WI38 (cell line): ENCODE measurements at regions not wholly inside any gene's neighbourhood (a gene's known extent, or its start where the extent isn't known, plus 50 kb on each side); places are given as distances from the start of the nearest gene placed in this dataset.

Experiments
- H3K4me3 ChIP-seq: 2 replicates; pipeline ENCODE4 v1.5.1; 2011; ENCODE audit warnings: low read depth, mild to moderate bottlenecking, control low read depth, low read length
- TF ChIP-seq, protein P1 (sequence below): IDR thresholded peaks from 2 replicates; pipeline ENCODE4 v1.5.1; 2012; ENCODE audit warnings: low read depth, mild to moderate bottlenecking, control low read depth, low read length

DNA sequence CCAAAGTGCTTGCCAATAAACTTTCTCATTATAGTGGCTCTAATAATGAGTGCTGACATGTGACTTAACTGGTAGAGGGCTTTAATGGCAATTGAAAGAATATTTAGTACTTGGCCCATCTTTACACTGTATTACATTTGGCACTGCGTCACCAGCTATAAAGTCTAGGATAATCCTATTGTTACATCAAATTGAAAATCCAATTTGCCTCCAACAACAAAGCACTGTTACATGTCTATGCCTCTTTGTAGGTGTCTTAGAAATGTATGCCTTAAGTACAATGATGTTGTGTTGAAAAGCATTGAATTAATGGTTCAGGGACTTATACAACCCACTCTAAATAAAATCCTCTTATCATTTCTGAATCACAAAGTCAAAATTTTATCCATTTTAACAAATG, 420.4 kb upstream of the JAG1 start:
- TF ChIP-seq, protein P1, sequence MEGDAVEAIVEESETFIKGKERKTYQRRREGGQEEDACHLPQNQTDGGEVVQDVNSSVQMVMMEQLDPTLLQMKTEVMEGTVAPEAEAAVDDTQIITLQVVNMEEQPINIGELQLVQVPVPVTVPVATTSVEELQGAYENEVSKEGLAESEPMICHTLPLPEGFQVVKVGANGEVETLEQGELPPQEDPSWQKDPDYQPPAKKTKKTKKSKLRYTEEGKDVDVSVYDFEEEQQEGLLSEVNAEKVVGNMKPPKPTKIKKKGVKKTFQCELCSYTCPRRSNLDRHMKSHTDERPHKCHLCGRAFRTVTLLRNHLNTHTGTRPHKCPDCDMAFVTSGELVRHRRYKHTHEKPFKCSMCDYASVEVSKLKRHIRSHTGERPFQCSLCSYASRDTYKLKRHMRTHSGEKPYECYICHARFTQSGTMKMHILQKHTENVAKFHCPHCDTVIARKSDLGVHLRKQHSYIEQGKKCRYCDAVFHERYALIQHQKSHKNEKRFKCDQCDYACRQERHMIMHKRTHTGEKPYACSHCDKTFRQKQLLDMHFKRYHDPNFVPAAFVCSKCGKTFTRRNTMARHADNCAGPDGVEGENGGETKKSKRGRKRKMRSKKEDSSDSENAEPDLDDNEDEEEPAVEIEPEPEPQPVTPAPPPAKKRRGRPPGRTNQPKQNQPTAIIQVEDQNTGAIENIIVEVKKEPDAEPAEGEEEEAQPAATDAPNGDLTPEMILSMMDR, result no peak
- no peak overlapping the region for H3K4me3 ChIP-seq

DNA sequence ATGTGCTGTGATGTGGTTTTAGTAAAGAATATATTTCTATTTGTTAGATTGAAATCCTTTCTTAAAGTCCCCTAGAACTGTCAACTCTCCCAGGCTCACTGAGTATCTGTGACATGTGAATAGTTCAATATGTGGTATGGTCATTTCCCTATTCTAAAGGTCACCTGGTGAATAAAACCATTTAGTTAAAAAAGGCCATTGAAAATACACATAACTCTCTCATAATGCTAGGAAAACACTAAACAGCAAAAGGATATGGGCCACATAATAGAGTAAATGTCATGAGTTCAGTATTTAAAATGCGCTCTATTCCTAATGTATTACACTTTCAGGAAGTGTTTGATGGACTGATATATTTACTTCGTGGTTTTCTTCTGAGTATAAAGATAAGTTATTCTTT, 420.9 kb upstream of the JAG1 start:
- TF ChIP-seq, protein P1, result no peak
- H3K4me3 ChIP-seq, result no peak overlapping the region

DNA sequence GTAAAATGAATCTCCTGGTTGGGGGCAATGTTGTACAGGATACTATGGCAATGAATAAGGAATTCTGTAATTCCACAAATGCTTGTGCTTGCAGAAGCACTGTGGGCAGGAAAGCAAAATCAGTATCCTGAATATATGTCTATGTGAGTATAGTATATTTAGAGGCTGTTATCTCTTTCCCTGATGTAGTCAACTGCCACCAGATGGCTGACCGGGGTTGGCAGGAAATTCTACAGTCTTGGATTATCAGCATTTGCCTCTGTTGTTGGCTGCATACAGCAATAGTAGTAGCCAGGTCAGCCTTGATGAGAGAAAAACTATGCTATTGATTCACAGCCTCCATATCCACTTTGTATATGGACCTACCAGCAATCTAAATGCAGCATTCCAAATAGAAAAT, 425.1 kb upstream of the JAG1 start:
- TF ChIP-seq, protein P1, result no peak

DNA sequence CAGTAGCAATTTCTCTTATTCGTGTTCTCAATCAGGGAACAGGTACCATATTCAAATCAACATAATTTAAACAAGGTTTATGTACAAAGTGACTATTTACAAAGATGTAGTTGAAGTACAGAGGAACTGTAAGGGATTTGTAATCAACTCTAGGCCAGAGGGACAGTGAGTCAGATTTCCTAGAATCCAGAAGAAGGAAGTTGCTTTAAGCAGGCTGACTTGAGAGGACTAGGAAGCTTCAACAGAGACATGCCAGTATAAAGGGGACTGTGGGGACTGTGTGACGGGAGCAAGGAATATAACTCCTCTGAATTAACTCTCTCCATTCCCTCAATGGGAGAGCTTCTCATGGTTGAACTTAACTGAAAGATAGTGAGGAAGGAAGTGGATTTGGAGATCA, 427.4 kb upstream of the JAG1 start:
- no peak overlapping the region for H3K4me3 ChIP-seq
- TF ChIP-seq, protein P1, result no peak

More for the DNA sequence above, 425.1 kb upstream of the JAG1 start:
- H3K4me3 ChIP-seq, result no peak overlapping the region

DNA sequence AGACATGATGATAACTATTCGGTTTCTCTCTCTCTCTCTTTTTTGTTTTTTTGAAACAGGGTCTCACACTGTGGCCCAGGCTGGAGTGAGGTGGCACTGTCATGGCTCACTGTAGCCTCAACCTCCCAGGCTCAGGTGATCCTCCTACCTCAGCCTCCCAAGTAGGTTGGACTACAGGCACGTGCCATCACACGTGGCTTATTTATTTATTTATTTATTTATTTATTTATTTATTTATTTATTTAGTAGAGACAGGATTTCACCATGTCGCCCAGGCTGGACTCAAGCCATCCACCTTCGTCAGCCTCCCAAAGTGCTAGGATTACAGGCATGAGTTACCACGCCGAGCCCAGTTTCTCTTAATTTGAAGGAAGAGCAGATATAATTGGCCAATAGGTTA, 427.9 kb upstream of the JAG1 start:
- TF ChIP-seq, protein P1, result no peak
- no peak overlapping the region for H3K4me3 ChIP-seq

DNA sequence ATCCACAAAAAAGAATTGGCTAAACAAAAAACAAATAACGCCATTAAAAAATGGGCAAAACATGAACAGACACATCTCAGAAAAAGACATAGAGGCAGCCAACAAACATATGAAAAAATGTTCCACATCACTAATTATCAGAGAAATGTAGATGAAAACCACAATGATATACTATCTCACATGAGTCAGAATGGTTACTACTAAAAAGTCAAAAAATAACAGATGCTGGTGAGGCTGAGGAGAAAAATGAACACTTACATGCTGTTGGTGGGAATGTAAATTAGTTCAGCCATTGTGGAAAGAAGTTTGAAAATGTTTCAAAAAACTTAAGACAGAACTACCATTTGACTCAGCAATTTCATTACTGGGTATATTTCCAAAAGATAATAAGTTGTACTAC, 430.1 kb upstream of the JAG1 start:
- TF ChIP-seq, protein P1, result no peak
- H3K4me3 ChIP-seq, result no peak overlapping the region

DNA sequence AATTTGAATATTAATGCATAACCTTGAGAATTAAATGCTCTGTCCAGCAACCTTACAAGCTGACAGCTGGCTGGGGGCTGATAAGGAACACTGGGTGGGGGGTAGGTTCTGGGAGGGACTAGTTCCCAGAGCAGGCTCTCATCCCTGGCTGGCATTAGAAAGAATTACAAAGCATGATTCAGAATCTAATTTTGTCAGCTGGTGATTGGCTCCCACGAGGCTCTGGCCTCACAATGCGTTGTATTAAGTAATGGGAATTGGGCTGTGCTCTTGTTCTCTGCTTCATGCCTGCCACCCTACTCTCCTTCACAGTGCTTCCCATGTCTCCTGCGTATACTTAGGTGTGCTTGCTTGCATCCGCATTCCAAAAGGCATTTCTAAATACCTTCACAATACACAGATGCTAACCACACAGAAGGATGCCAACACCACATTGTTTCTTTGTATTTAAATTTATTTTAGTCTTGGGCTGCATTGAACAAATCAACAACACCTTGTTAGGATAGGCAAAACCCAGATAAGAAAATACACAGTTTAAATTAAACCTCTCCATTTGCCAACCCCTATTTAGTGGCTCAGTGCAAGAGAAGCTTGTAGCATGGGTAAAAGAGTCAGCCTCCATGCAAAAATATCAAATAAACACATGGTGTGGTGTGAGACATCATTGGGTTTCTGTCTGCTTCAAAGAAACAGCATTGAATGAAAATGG, 434.5 kb upstream of the JAG1 start:
- TF ChIP-seq, protein P1, result no peak
- no peak overlapping the region for H3K4me3 ChIP-seq
